ENCODE measurements at regions not wholly inside any gene's neighbourhood (a gene's known extent, or its start where the extent isn't known, plus 50 kb on each side); places are given as distances from the start of the nearest gene placed in this dataset.

GRCh38 chr11:112786196-112786595 lies 175.0 kb upstream of the NCAM1 start:
- DNase-seq (ENCODE audit: low read depth), result no peak

GRCh38 chr11:112786886-112787530 lies 174.2 kb upstream of the NCAM1 start:
- DNase-seq (ENCODE audit: low read depth), result no peak

GRCh38 chr11:112789481-112789880 lies 171.7 kb upstream of the NCAM1 start:
- DNase-seq (ENCODE audit: low read depth), result no peak

GRCh38 chr11:112790286-112790685 lies 170.9 kb upstream of the NCAM1 start:
- DNase-seq (ENCODE audit: low read depth), result no peak

- DNase-seq (ENCODE audit: low read depth), result no peak
Observed at GRCh38 chr11:112792070-112792469, 169.2 kb upstream of the NCAM1 start.

- DNase-seq (ENCODE audit: low read depth), result no peak
Observed at GRCh38 chr11:112793416-112793815, 167.8 kb upstream of the NCAM1 start.

- DNase-seq (ENCODE audit: low read depth), result no peak
Observed at GRCh38 chr11:112794331-112794846, 166.8 kb upstream of the NCAM1 start.

- DNase-seq (ENCODE audit: low read depth), result no peak
Observed at GRCh38 chr11:112795142-112795815, 165.9 kb upstream of the NCAM1 start.

GRCh38 chr11:112795911-112796649 lies 165.1 kb upstream of the NCAM1 start:
- no peak for DNase-seq (ENCODE audit: low read depth)

- no peak for DNase-seq (ENCODE audit: low read depth)
Observed at GRCh38 chr11:112797092-112797491, 164.1 kb upstream of the NCAM1 start.

GRCh38 chr11:112797648-112798293 lies 163.4 kb upstream of the NCAM1 start:
- no peak for DNase-seq (ENCODE audit: low read depth)

GRCh38 chr11:112801025-112801816 lies 160.0 kb upstream of the NCAM1 start:
- DNase-seq (ENCODE audit: low read depth), result no peak

GRCh38 chr11:112801817-112802088 lies 159.5 kb upstream of the NCAM1 start:
- no peak for DNase-seq (ENCODE audit: low read depth)

GRCh38 chr11:112805658-112806057 lies 155.6 kb upstream of the NCAM1 start:
- DNase-seq (ENCODE audit: low read depth), result no peak

GRCh38 chr11:112806256-112806655 lies 155.0 kb upstream of the NCAM1 start:
- no peak for DNase-seq (ENCODE audit: low read depth)

GRCh38 chr11:112806876-112807275 lies 154.3 kb upstream of the NCAM1 start:
- DNase-seq (ENCODE audit: low read depth), result no peak

GRCh38 chr11:112809429-112809828 lies 151.8 kb upstream of the NCAM1 start:
- DNase-seq (ENCODE audit: low read depth), result no peak

GRCh38 chr11:112810951-112811350 lies 150.3 kb upstream of the NCAM1 start:
- no peak for DNase-seq (ENCODE audit: low read depth)

GRCh38 chr11:112811783-112812182 lies 149.4 kb upstream of the NCAM1 start:
- DNase-seq (ENCODE audit: low read depth), result no peak

GRCh38 chr11:112812729-112813128 lies 148.5 kb upstream of the NCAM1 start:
- DNase-seq (ENCODE audit: low read depth), result no peak

GRCh38 chr11:112814168-112814567 lies 147.1 kb upstream of the NCAM1 start:
- no peak for DNase-seq (ENCODE audit: low read depth)

- no peak for DNase-seq (ENCODE audit: low read depth)
Observed at GRCh38 chr11:112817376-112817775, 143.8 kb upstream of the NCAM1 start.

Data from HS-27A (cell line).